ENCODE measurements at regions not wholly inside any gene's neighbourhood (a gene's known extent, or its start where the extent isn't known, plus 50 kb on each side); places are given as distances from the start of the nearest gene placed in this dataset.
A peak's percentile ranks its signal among the peaks of the same experiment; 100 is the strongest.

GRCh38 chr12:24360461-24360860 lies 411.0 kb upstream of the SOX5 start:
- H3K9me3 Mint-ChIP-seq (ENCODE audit: unreplicated experiment), result no peaks in the 10 kb centered on the region

GRCh38 chr12:24360057-24360456 lies 410.6 kb upstream of the SOX5 start:
- Mint-ChIP-seq H3K4me1 (ENCODE audit: low read depth, unreplicated experiment) (peaks cover 10% of the 10 kb centered on the region), H3K4me3 (ENCODE audit: unreplicated experiment) (no peak overlapping the region), H3K27me3 (ENCODE audit: low read depth, unreplicated experiment) (no peaks in the 10 kb centered on the region), H3K9me3 (ENCODE audit: unreplicated experiment) (no peaks in the 10 kb centered on the region), H3K36me3 (ENCODE audit: low read depth, unreplicated experiment) (no peaks in the 10 kb centered on the region), H3K27ac (ENCODE audit: unreplicated experiment) (peak overlapping the region; percentile 8)
- FAIRE-seq (no peak), DNase-seq (ENCODE audit: low read depth) (no peak)
- no peak overlapping the region for H3K4me2 ChIP-seq (ENCODE audit: low read length)
- no peak overlapping the region for H2AFZ ChIP-seq (ENCODE audit: low read depth, low read length)
- no peaks in the 10 kb centered on the region for H4K20me1 ChIP-seq (ENCODE audit: insufficient read depth, low read length)
- no peak overlapping the region for H3K4me3 ChIP-seq (ENCODE audit: insufficient read depth, low read depth, low read length)
- no peak overlapping the region for H3K9ac ChIP-seq (ENCODE audit: low read length)
- no peak overlapping the region for H3K27ac ChIP-seq (ENCODE audit: low read depth, low read length)
- no peaks in the 10 kb centered on the region for H3K4me1 ChIP-seq (ENCODE audit: insufficient read depth, low read length)
- H3K9me3 ChIP-seq (ENCODE audit: insufficient read depth, low read depth, low read length), result no peaks in the 10 kb centered on the region
- no peaks in the 10 kb centered on the region for H3K27me3 ChIP-seq (ENCODE audit: insufficient read depth, low read length)
- no peaks in the 10 kb centered on the region for H3K79me2 ChIP-seq (ENCODE audit: insufficient read depth, low read length)
- TF ChIP-seq EZH2 (IDR thresholded peaks at IDR 0.05; ENCODE audit: insufficient read depth, low read length) (no peak), CTCF (IDR thresholded peaks at IDR 0.05; ENCODE audit: insufficient read depth, low read depth, low read length) (no peak)
- no peaks in the 10 kb centered on the region for H3K36me3 ChIP-seq (ENCODE audit: insufficient read depth, low read length)

More at GRCh38 chr12:24360461-24360860, 411.0 kb upstream of the SOX5 start:
- Histone ChIP-seq H3K4me3 (ENCODE audit: insufficient read depth, low read depth, low read length) (no peak overlapping the region), H2AFZ (ENCODE audit: low read depth, low read length) (no peak overlapping the region), H3K27ac (ENCODE audit: low read depth, low read length) (no peak overlapping the region), H3K79me2 (ENCODE audit: insufficient read depth, low read length) (no peaks in the 10 kb centered on the region), H3K4me2 (ENCODE audit: low read length) (no peak overlapping the region), H3K9ac (ENCODE audit: low read length) (no peak overlapping the region), H3K36me3 (ENCODE audit: insufficient read depth, low read length) (no peaks in the 10 kb centered on the region), H4K20me1 (ENCODE audit: insufficient read depth, low read length) (no peaks in the 10 kb centered on the region), H3K9me3 (ENCODE audit: insufficient read depth, low read depth, low read length) (no peaks in the 10 kb centered on the region), H3K4me1 (ENCODE audit: insufficient read depth, low read length) (no peaks in the 10 kb centered on the region), H3K27me3 (ENCODE audit: insufficient read depth, low read length) (no peaks in the 10 kb centered on the region)
- no peak overlapping the region for H3K4me3 Mint-ChIP-seq (ENCODE audit: unreplicated experiment)
- DNase-seq (ENCODE audit: low read depth), result no peak
- no peak for TF ChIP-seq EZH2 (IDR thresholded peaks at IDR 0.05; ENCODE audit: insufficient read depth, low read length)
- no peak for TF ChIP-seq CTCF (IDR thresholded peaks at IDR 0.05; ENCODE audit: insufficient read depth, low read depth, low read length)
- no peaks in the 10 kb centered on the region for H3K27me3 Mint-ChIP-seq (ENCODE audit: low read depth, unreplicated experiment)
- peaks cover 10% of the 10 kb centered on the region for H3K4me1 Mint-ChIP-seq (ENCODE audit: low read depth, unreplicated experiment)
- peak overlapping the region; percentile 8 for H3K27ac Mint-ChIP-seq (ENCODE audit: unreplicated experiment)
- no peak for FAIRE-seq
- H3K36me3 Mint-ChIP-seq (ENCODE audit: low read depth, unreplicated experiment), result no peaks in the 10 kb centered on the region

- Mint-ChIP-seq H3K27me3 (ENCODE audit: low read depth, unreplicated experiment) (no peaks in the 10 kb centered on the region), H3K4me3 (ENCODE audit: unreplicated experiment) (no peak overlapping the region), H3K9me3 (ENCODE audit: unreplicated experiment) (no peaks in the 10 kb centered on the region), H3K27ac (ENCODE audit: unreplicated experiment) (no peak overlapping the region), H3K4me1 (ENCODE audit: low read depth, unreplicated experiment) (peaks cover 10% of the 10 kb centered on the region), H3K36me3 (ENCODE audit: low read depth, unreplicated experiment) (no peaks in the 10 kb centered on the region)
- no peaks in the 10 kb centered on the region for H3K79me2 ChIP-seq (ENCODE audit: insufficient read depth, low read length)
- no peak overlapping the region for H3K9ac ChIP-seq (ENCODE audit: low read length)
- H3K27ac ChIP-seq (ENCODE audit: low read depth, low read length), result no peak overlapping the region
- no peaks in the 10 kb centered on the region for H3K27me3 ChIP-seq (ENCODE audit: insufficient read depth, low read length)
- TF ChIP-seq EZH2 (IDR thresholded peaks at IDR 0.05; ENCODE audit: insufficient read depth, low read length) (no peak), CTCF (IDR thresholded peaks at IDR 0.05; ENCODE audit: insufficient read depth, low read depth, low read length) (no peak)
- no peak overlapping the region for H3K4me2 ChIP-seq (ENCODE audit: low read length)
- no peaks in the 10 kb centered on the region for H3K36me3 ChIP-seq (ENCODE audit: insufficient read depth, low read length)
- FAIRE-seq (no peak), DNase-seq (ENCODE audit: low read depth) (no peak)
- no peaks in the 10 kb centered on the region for H4K20me1 ChIP-seq (ENCODE audit: insufficient read depth, low read length)
- H3K4me3 ChIP-seq (ENCODE audit: insufficient read depth, low read depth, low read length), result no peak overlapping the region
- no peak overlapping the region for H2AFZ ChIP-seq (ENCODE audit: low read depth, low read length)
- H3K4me1 ChIP-seq (ENCODE audit: insufficient read depth, low read length), result no peaks in the 10 kb centered on the region
- no peaks in the 10 kb centered on the region for H3K9me3 ChIP-seq (ENCODE audit: insufficient read depth, low read depth, low read length)
Measured at GRCh38 chr12:24359418-24359817, 409.9 kb upstream of the SOX5 start.
